Brain microvascular endothelial cell (primary cell): ENCODE measurements at regions not wholly inside any gene's neighbourhood (a gene's known extent, or its start where the extent isn't known, plus 50 kb on each side); places are given as distances from the start of the nearest gene placed in this dataset.

ENCODE experiments used
- DNase-seq: peaks from one replicate; pipeline ENCODE4 v3.0.0-alpha.2; 2020
- H3K27ac ChIP-seq: fragments of 250-450 bp; sonication (Bioruptor Pico); 2 replicates; pipeline ENCODE4 v1.5.1; 2020; ENCODE audit warnings: mild to moderate bottlenecking, moderate library complexity
- H3K27me3 ChIP-seq: fragments of 250-450 bp; sonication (Bioruptor Pico); replicated peaks from 2 replicates; pipeline ENCODE4 v1.5.1; 2020; ENCODE audit warnings: mild to moderate bottlenecking
- H3K36me3 ChIP-seq: fragments of 250-450 bp; sonication (Bioruptor Pico); replicated peaks from 2 replicates; pipeline ENCODE4 v1.5.1; 2020; ENCODE audit warnings: mild to moderate bottlenecking
- H3K4me3 ChIP-seq: 2 replicates; pipeline ENCODE4 v1.5.1; 2011; ENCODE audit warnings: low read depth, mild to moderate bottlenecking, control low read depth, low read length, moderate library complexity
- CTCF ChIP-seq: IDR thresholded peaks from 2 replicates; pipeline ENCODE4 v1.5.1; 2011; ENCODE audit warnings: low read depth, mild to moderate bottlenecking, moderate library complexity, low read length, control low read depth, inconsistent platforms; ENCODE audit errors: missing control alignments
- in situ Hi-C: cut with HindIII; loops from 2 replicates; pipeline ENCODE4 v1.10.0; 2017; ENCODE audit warnings: low sequenced_read_pairs, low pct_ligation_motif_present

- DNase-seq = no peak
- Histone ChIP-seq H3K27me3 (no peaks in the 10 kb centered on the region), H3K27ac (no peak overlapping the region), H3K4me3 (no peak overlapping the region), H3K36me3 (no peaks in the 10 kb centered on the region)
- TF ChIP-seq CTCF = no peak
- in situ Hi-C loops = no loop called here
Measured at GRCh38 chr5:25027526-25027925, 382.7 kb upstream of the CDH10 start.

- DNase-seq = no peak
- Histone ChIP-seq H3K27ac (no peak overlapping the region), H3K27me3 (no peaks in the 10 kb centered on the region), H3K36me3 (no peaks in the 10 kb centered on the region), H3K4me3 (no peak overlapping the region)
- in situ Hi-C loops = no loop called here
- no peak for TF ChIP-seq CTCF
Measured at GRCh38 chr5:25027061-25027460, 382.3 kb upstream of the CDH10 start.

GRCh38 chr5:25025831-25026230 lies 381.1 kb upstream of the CDH10 start:
- in situ Hi-C loops = no loop called here
- Histone ChIP-seq H3K4me3 (no peak overlapping the region), H3K36me3 (no peaks in the 10 kb centered on the region), H3K27ac (no peak overlapping the region), H3K27me3 (no peaks in the 10 kb centered on the region)
- no peak for TF ChIP-seq CTCF
- DNase-seq = no peak

GRCh38 chr5:25020454-25020853 lies 375.7 kb upstream of the CDH10 start:
- in situ Hi-C loops = no loop called here
- no peak for TF ChIP-seq CTCF

GRCh38 chr5:25009063-25009462 lies 364.3 kb upstream of the CDH10 start:
- Histone ChIP-seq H3K36me3 (no peaks in the 10 kb centered on the region), H3K27me3 (no peaks in the 10 kb centered on the region), H3K4me3 (no peak overlapping the region), H3K27ac (no peak overlapping the region)
- no peak for TF ChIP-seq CTCF
- in situ Hi-C loops = no loop called here
- no peak for DNase-seq

More at GRCh38 chr5:25020454-25020853, 375.7 kb upstream of the CDH10 start:
- H3K4me3 ChIP-seq = no peak overlapping the region
- H3K27me3 ChIP-seq = no peaks in the 10 kb centered on the region
- no peaks in the 10 kb centered on the region for H3K36me3 ChIP-seq
- DNase-seq = no peak
- H3K27ac ChIP-seq = no peak overlapping the region

- Histone ChIP-seq H3K27me3 (no peaks in the 10 kb centered on the region), H3K36me3 (no peaks in the 10 kb centered on the region), H3K27ac (no peak overlapping the region), H3K4me3 (no peak overlapping the region)
- in situ Hi-C loops = no loop called here
- TF ChIP-seq CTCF = no peak
- no peak for DNase-seq
Measured at GRCh38 chr5:25006734-25007133, 362.0 kb upstream of the CDH10 start.
